HT1080 (cell line): ENCODE measurements at regions not wholly inside any gene's neighbourhood (a gene's known extent, or its start where the extent isn't known, plus 50 kb on each side); places are given as distances from the start of the nearest gene placed in this dataset.

Experiments
- DNase-seq: peaks from one replicate; pipeline ENCODE4 v3.0.0-alpha.2; 2015; ENCODE audit warnings: low read depth

DNA sequence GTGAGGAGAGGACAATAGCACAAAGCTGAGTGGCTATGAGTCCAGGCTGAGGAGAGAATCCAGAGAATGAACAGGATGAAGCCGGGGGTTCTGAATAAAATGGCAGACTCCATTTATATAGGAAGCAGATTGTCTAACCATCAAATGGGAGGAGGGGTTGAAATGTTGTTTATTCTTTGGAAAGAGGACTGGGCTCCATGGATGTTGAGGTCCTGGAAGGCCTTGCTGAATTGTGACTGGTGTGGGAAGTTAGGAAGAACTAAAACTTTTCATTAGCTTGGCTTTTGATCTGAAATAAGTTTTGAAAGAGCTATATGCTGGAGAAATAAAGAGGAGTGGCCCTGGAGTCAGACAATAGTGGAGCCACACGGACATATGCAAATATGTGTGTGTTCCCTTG is 647.8 kb downstream of the RNF144B start:
- no peak for DNase-seq

DNA sequence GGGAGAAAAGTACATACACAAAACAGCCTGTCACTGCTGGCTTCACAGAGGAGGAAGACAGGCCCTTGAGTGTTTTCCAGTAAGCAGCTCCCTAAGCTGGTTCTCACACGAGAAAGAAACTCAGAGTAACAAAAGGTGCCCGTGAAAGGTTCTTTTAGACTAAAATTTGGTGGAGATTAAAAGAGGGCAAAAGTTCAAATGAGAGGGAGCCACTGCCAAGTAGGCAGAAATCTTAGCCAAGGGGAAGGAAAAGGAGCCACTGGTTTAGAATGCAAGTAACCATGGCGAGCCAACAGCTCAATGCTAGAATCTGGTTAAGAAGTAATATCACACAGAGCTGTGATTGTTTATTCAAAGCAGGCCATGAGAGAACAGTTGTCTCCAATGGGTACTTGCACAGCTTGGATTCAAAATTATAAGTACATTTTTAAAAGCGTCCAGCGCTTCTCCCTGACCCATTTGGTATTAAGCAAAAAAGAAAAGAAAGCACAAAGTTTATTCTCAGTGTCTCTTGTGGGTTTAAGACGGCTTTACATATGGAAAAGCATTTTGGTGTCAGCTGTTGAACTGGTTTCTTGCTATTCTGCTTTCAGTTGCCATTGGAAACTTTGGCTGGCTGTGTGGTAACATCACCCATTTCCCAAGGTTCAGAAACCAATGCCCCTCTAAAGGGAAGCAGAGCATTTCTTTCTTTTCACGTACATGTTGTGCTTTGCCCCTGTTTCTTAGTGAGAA is 648.5 kb downstream of the RNF144B start:
- no peak for DNase-seq

DNA sequence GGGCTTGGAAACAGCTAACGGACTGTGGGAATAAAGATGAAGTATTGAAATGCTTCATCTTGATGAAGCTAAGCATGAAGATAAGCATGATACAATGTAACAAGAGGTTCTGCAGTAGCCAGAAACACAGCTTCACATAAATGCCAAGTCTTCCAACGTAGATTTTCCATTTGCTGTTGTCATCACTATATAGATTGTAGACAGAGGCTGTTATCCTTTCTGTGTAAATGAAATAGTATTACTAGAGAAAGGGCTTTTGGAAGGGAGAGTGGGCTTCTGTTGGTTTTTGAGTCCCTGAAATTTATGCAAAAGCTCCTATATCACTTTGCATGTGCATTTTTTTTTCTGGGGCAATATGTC is 649.0 kb downstream of the RNF144B start:
- DNase-seq, result no peak

DNA sequence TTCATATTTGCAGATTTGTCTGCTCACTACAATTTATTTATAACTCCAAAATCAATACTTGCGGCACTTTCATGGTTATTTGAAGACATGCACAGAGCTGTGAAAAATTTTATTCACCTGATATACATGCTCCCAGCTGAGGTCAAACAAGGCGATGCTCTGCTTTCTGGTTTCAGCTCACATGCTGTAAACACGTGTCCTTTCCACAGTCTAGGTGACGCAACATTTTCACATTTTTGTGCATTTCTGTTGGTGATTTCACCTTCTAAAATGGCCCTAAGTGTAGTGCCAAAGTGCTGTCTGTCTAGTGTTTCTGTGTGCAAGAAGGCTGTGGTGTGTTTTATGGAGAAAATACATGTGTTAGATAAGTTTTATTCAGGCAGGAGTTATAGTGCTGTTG is 650.5 kb downstream of the RNF144B start:
- no peak for DNase-seq

DNA sequence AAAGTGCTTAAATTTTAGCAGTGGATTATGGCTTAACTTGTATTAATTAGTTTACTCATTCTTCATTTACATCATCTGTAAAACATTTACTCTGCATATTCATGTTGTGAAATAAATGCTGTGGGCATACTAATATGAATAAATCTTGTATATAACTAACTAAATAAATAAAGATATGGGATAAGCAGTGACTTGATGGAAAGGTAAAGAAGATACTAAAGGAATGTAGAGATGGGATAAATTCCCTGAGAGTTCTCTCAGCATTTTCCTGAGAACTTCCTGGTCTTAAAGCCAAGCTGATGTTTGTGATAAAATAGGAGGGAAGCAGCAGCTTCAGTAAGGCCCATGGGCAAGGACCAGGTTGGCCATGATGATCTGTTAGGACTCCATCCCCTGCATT is 652.1 kb downstream of the RNF144B start:
- no peak for DNase-seq

DNA sequence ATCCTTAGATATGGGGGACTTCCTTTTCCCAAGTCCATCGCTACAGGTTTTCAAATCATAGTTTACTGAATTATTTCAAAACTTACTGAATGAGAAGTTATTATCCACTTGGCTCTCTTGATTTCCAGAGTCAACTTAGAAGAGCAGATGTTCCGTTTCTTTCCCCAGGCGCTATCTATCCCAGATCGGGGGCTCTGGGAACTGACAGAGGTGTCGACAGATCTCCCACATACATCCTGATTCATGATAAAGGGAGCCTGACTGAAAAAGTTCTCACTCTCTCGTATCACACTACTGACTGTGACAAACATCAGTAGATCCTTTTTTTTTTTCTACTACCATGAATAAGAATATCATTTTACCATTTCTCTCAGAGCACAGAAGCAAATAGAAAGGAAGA is 654.8 kb downstream of the RNF144B start:
- DNase-seq, result no peak

DNA sequence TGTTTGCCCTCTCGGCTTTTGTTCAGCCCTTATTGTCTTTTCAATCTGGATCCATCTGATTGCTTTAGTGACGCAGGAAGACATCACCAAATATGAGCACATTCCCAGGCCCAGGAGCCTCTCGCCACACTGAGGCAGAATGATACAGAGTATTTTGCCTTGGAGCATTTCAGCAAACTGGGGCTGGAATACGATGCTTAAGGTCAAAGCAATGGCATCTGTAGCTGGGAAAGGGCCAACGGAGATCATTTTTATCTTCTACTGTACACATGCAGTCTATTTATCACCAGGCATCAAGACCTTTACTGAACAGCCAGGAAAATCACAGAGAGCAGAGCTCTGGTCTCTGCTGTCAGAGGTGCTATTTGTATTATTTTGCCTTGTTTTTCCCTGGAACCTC is 655.3 kb downstream of the RNF144B start:
- no peak for DNase-seq

DNA sequence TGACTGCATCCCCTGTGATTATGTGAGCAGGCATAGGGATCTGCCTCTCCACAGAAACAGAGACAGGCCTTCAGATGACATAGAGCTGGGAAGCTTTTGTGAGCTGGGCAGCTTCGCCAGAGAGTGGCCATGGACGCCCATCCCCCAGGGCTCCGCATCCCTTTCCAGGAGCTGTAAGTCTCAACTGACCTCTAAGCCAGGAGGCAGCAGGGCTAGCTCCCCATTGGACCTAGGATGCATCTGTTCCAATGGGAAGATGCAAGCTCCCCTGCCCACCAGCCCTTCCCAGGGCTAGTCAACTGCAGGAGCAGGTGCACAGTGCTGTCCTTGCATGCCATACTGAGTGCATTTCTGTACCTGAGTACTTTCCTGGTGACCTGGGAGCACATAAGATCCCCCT is 663.6 kb downstream of the RNF144B start:
- no peak for DNase-seq

DNA sequence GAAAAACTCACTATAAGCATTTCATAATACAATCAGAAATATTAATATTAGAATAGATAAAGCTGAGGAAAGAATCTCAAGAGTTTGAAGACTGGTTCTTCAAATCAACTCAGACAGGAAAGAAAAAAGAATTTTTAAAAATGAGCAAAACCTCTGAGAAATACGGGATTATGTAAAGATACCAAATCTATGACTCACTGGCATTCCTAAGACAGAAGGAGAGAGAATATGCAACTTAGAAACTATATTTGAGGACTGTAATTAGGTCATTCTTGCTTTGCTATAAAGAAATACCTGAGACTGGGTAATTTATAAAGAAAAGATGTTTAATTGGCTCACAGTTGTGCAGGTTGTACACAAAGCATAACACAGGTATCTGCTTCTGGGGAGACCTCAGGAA is 665.1 kb downstream of the RNF144B start:
- peak; percentile 23 for DNase-seq

DNA sequence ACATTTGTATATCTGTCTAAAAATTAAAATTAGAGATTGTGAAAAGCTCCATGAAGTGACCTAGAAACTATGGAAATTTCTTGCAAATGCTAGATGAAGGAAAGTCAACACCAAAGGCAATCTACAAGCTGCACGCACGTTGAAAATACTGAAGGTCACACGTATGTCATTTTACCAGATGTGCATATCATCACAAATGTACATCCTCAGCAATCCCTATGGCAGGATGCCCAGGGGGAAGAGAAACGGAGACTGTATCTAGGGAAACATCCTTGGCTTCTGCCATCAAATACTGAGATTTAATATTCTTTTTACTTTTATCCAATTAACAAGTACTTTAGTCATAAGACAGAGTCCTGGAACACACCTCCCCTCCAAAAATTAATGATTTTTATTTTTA is 672.0 kb downstream of the RNF144B start:
- no peak for DNase-seq

DNA sequence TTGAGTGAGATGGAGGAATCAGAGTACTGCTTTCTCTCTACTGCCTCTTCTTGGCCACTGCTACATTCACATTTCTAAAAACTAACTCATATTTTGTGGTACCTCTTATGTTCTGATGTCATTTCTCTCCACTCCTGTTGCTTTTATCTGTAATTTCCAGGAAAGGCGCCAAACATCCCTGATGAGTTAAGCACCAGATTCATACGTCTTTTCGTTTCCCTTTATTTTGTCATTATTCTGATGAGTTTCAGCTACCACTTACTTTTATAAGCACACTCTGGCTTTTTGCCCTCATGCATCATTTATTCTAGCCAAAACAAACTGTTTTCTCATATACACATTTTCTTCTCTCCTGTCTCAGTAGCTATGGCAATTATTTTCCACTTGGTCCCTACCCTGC is 680.0 kb downstream of the RNF144B start:
- DNase-seq, result no peak

DNA sequence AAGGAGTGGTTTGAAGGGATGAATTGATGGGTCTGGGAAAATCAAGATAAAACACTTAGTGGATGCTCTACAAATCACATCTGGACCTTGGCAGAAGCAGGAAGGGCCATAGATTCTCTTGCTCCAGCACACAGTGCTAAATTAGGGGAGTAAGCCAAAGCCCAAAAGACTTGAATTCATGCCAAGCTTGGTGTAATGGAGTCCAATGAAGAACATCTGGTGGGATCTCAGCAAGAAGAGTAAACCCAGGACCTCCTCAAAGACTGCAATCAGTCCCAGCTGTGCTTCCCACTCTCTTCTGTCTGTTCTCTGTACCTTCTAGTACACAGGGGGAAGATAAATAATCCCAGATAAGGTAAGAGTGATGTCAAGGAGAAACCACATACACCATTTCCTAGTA is 683.4 kb downstream of the RNF144B start:
- DNase-seq, result no peak

DNA sequence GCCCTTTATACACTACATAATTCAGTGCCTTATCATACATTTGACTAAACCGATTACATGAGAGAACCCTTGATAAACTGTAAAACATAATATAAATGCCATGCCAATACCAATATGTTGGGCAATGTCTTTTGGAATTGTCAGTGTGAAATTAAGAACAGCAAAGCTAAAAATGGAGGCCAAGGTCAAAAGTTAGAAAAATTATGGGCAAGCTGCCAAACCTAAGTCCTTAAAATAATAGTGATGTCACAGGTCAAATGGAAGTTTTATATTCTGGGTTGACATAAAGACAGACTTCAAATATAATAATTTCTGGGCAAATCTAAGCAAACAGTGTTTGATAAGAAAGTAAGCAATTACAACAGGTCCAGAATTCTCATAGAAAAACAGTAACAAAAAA is 696.7 kb downstream of the RNF144B start:
- no peak for DNase-seq

DNA sequence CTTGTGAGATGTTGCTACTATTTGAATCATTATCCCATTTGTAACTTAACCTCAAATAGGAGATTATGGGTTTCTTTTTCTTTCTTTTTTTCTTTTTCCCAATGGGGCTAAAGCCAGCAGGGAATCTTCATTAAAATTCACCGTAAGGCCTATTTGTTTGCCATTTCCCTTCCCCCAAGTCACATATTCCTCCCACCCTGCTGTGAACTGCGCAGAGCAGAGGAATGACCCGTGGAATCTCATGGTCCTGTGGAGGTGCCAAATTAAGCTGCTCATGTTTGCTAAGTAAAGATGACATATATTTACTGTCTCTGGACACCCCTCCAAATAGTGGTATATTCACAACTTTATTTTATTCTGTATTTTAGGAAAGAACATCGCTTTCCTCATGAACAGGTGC is 699.3 kb downstream of the RNF144B start:
- no peak for DNase-seq

DNA sequence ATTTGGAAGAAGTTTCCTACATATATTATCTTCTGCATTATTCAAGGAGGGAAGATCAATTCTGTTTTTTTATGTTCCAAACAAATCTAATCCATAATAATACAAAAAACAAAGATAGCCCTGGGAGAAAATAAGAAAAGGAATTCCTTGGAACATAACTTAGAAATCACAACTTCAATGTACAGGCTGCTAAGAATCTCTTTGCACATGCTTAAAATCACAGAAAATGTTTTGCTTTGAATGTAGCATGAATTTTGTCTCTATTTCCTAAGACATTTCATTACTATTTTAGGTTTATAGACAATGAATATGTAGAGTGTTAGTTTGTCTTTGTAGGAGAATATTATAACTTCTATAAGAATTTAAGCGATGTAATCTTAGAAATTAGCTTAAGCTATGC is 700.1 kb downstream of the RNF144B start:
- no peak for DNase-seq

DNA sequence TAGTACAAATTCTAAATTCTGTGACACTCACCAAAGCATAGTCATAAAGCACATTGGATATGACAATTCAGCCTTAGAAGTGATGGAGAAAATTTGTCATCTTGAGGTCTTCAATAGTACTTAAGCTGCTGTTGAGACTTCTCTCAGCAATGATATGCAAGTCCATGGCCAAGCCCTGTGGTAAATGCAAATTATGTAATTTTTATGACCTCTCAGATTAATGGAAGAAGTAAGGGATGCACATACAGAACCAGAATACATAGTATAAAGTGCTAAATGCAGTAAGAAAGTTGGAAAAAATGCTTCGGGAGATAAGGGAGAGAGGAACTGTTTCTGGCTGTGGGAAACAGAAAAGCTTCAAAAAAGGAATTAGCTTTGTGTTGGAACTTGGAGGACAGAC is 700.7 kb downstream of the RNF144B start:
- DNase-seq, result no peak

DNA sequence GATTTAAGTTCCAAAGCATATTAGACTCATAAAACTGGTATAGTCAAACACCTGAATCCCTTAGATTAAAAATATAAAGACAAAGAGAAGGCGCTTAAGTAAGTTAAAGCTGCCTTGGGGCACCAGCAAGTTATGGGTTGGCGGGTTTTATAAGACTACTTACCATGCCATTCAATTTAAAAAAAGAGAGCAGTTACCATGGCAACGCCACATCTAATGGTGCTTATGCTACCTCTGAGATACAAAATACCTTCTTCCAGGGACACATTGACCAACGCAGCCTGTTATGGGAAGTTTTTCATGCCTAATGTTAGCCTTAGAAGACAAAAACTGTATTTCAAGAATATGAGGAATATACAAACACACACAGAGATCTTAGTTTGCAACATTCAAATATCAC is 713.6 kb downstream of the RNF144B start:
- no peak for DNase-seq

DNA sequence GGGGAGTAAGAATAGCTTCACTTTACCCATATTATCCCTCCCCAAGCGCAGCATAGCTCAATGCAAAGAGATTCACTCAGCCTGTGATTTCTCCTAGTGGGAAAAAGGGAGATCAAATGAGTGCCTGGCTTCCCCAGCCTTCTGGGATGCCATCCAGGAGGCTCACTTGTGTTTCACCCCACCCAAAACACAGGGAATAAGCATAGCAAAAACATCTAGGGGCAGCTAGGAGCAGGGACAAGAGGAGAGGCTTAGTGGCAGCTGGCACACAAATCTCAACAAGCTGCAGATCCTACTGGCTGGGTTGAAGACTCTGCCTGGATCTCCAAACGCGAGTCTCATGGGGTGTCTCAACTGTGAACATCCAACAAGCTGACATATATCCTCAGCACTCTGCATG is 715.8 kb downstream of the RNF144B start:
- DNase-seq, result no peak

DNA sequence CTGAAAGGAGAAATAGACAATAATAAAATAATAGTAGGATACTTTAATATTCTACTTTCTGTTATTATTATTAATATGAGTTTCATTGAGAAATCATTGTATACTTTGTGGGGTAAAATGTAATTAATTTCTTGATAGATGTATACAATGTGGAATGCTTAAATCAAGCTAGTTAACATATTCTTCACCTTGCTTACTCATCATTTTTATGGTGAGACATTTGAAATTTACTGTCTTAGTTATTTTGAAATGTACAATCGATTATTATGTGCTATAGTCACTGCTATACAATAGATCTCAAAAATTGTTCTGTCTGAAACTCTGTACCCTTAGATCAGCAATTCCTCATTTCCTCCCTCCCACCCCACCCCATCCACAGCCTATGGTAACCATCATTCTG is 720.3 kb downstream of the RNF144B start:
- DNase-seq, result no peak

DNA sequence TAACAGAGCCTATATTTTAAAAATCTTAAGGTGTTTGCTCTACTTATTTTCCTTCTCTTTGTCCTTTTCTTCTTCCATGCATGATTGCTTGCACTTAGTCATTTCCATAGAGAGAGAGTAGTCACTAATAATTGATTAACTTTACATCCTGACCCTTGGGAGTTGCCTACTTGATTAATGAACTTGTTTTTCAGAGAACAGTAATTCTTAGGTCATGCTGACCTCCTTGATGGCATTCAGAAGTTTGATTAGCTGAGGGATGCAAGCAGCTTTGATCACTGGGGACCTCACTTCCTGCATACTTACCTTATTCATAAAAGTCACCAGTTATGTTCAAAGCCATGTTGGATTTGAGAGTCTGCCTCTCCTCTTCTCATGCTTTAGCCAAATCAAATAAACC is 715.6 kb upstream of the ID4 start:
- no peak for DNase-seq

DNA sequence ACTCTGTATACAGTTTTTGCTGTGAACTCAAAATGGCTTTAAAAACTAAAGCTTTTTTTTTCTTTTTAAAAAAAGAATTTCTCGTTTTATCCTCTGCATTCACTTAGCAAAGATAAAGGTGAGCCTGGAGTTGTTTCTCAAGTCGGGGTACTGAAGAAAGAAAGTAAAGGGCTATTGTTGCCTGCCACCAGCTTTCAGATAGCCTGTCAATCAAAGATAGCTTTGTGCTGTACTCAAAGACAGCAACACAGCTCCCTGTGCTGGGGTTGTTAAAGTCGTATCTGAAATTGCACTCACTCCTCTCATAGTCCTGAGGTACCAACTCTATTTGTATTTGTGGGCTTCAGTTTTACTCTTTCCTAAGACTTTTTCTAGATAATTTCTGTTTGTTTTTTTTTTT is 710.1 kb upstream of the ID4 start:
- no peak for DNase-seq

DNA sequence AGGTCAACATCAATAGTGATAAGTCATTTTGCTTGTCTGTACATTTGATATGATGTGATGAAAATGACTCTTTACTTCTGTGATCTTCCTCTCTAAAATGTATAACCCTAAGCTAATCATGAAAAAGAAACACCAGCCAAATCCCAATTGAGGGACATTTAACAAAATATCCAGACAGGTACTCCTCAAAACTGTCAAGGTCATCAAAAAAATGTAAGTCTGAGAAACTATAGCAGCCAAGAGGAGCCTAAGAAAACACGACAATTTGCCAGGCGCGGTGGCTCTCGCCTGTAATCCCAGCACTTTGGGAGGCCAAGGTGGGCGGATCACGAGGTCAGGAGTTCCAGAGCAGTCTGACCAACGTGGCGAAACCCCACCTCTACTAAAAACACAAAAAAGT is 708.5 kb upstream of the ID4 start:
- DNase-seq, result no peak

DNA sequence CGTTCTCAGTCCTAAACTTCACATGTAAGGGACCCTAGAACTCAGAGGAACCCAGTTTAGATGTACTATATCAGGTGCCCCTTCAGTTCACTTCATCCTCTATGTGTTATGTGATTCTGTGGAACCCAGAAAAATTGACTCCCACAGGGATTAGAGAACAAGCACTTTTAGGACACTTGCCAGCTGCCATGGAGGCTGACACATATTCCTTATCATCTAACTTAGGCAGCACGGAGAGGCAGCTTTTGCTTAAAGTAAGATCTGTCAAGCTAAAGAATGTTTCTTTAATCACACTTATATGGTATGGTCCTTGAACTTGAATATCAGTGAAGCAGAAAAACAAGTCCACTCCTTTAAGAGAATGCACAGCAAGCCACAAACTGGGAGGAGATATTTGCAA is 701.5 kb upstream of the ID4 start:
- DNase-seq, result no peak

DNA sequence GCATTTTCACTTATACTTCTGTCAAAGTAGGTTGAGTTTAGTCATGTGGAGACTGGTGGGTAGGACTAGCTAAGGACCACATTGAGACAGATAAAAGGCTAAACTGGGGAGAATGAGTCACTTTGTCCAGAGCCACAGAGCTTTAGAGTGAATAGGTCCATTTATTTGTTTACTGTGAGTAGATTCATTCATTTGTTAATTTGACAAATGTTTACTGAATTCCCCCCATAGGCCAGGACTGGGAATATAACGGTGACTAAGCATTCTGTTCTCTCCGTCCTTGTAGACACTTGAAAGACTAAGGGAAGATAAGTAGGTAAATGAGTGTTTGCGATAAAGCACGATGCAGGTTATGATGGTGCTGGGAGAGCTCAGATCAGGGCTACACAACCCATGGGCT is 699.7 kb upstream of the ID4 start:
- DNase-seq, result no peak
